ENCODE measurements at regions not wholly inside any gene's neighbourhood (a gene's known extent, or its start where the extent isn't known, plus 50 kb on each side); places are given as distances from the start of the nearest gene placed in this dataset.

GRCh38 chr22:27450448-27450847, 351.1 kb downstream of the MN1 start:
- H3K9ac ChIP-seq (ENCODE audit: low read depth, low read length): no peak overlapping the region
- H3K4me1 ChIP-seq (ENCODE audit: insufficient read depth, low read length): peaks cover 5% of the 10 kb centered on the region; the same call in 1 of the 2 replicates
- no peaks in the 10 kb centered on the region for H3K36me3 ChIP-seq (ENCODE audit: insufficient read depth, low read length)
- no peaks in the 10 kb centered on the region; the same call in 1 of the 2 replicates for H3K9me3 ChIP-seq (ENCODE audit: control insufficient read depth, insufficient read depth, low read length)

GRCh38 chr22:27452245-27452644, 349.3 kb downstream of the MN1 start:
- Histone ChIP-seq H3K36me3 (ENCODE audit: insufficient read depth, low read length) (no peaks in the 10 kb centered on the region), H3K9ac (ENCODE audit: low read depth, low read length) (no peak overlapping the region), H3K4me1 (ENCODE audit: insufficient read depth, low read length) (peaks cover 12% of the 10 kb centered on the region), H3K9me3 (ENCODE audit: control insufficient read depth, insufficient read depth, low read length) (no peaks in the 10 kb centered on the region; the same call in 1 of the 2 replicates)

GRCh38 chr22:27452922-27453321, 348.6 kb downstream of the MN1 start:
- Histone ChIP-seq H3K9ac (ENCODE audit: low read depth, low read length) (no peak overlapping the region), H3K36me3 (ENCODE audit: insufficient read depth, low read length) (no peaks in the 10 kb centered on the region), H3K9me3 (ENCODE audit: control insufficient read depth, insufficient read depth, low read length) (no peaks in the 10 kb centered on the region; the same call in 1 of the 2 replicates), H3K4me1 (ENCODE audit: insufficient read depth, low read length) (peaks cover 14% of the 10 kb centered on the region)

- H3K9ac ChIP-seq (ENCODE audit: low read depth, low read length): no peak overlapping the region
- H3K36me3 ChIP-seq (ENCODE audit: insufficient read depth, low read length): no peaks in the 10 kb centered on the region
- H3K4me1 ChIP-seq (ENCODE audit: insufficient read depth, low read length): peaks cover 14% of the 10 kb centered on the region
- H3K9me3 ChIP-seq (ENCODE audit: control insufficient read depth, insufficient read depth, low read length): no peaks in the 10 kb centered on the region; the same call in 1 of the 2 replicates
Observed at GRCh38 chr22:27453725-27454124, 347.8 kb downstream of the MN1 start.

- Histone ChIP-seq H3K9me3 (ENCODE audit: control insufficient read depth, insufficient read depth, low read length) (no peaks in the 10 kb centered on the region; the same call in 1 of the 2 replicates), H3K4me1 (ENCODE audit: insufficient read depth, low read length) (peaks cover 17% of the 10 kb centered on the region), H3K36me3 (ENCODE audit: insufficient read depth, low read length) (no peaks in the 10 kb centered on the region), H3K9ac (ENCODE audit: low read depth, low read length) (no peak overlapping the region)
Observed at GRCh38 chr22:27454807-27455450, 346.6 kb downstream of the MN1 start.

- no peaks in the 10 kb centered on the region for H3K36me3 ChIP-seq (ENCODE audit: insufficient read depth, low read length)
- H3K4me1 ChIP-seq (ENCODE audit: insufficient read depth, low read length): peaks cover 23% of the 10 kb centered on the region
- H3K9me3 ChIP-seq (ENCODE audit: control insufficient read depth, insufficient read depth, low read length): no peaks in the 10 kb centered on the region
- H3K9ac ChIP-seq (ENCODE audit: low read depth, low read length): no peak overlapping the region
Observed at GRCh38 chr22:27455526-27455925, 346.0 kb downstream of the MN1 start.

GRCh38 chr22:27456696-27457503, 344.7 kb downstream of the MN1 start:
- H3K36me3 ChIP-seq (ENCODE audit: insufficient read depth, low read length): no peaks in the 10 kb centered on the region
- no peaks in the 10 kb centered on the region for H3K9me3 ChIP-seq (ENCODE audit: control insufficient read depth, insufficient read depth, low read length)
- no peak overlapping the region for H3K9ac ChIP-seq (ENCODE audit: low read depth, low read length)
- H3K4me1 ChIP-seq (ENCODE audit: insufficient read depth, low read length): peaks cover 36% of the 10 kb centered on the region

GRCh38 chr22:27459999-27460398, 341.6 kb downstream of the MN1 start:
- 0 out of 2 replicates have a peak, but pooled peaks cover 3% of the 10 kb centered on the region for H3K9me3 ChIP-seq (ENCODE audit: control insufficient read depth, insufficient read depth, low read length)
- H3K4me1 ChIP-seq (ENCODE audit: insufficient read depth, low read length): peaks cover 47% of the 10 kb centered on the region
- H3K9ac ChIP-seq (ENCODE audit: low read depth, low read length): no peak overlapping the region
- no peaks in the 10 kb centered on the region for H3K36me3 ChIP-seq (ENCODE audit: insufficient read depth, low read length)

GRCh38 chr22:27460591-27461347, 340.8 kb downstream of the MN1 start:
- Histone ChIP-seq H3K9me3 (ENCODE audit: control insufficient read depth, insufficient read depth, low read length) (0 out of 2 replicates have a peak, but pooled peaks cover 3% of the 10 kb centered on the region), H3K9ac (ENCODE audit: low read depth, low read length) (no peak overlapping the region), H3K36me3 (ENCODE audit: insufficient read depth, low read length) (no peaks in the 10 kb centered on the region), H3K4me1 (ENCODE audit: insufficient read depth, low read length) (peaks cover 43% of the 10 kb centered on the region)

- H3K36me3 ChIP-seq (ENCODE audit: insufficient read depth, low read length): no peaks in the 10 kb centered on the region
- 0 out of 2 replicates have a peak, but pooled peaks cover 3% of the 10 kb centered on the region for H3K9me3 ChIP-seq (ENCODE audit: control insufficient read depth, insufficient read depth, low read length)
- no peak overlapping the region for H3K9ac ChIP-seq (ENCODE audit: low read depth, low read length)
- H3K4me1 ChIP-seq (ENCODE audit: insufficient read depth, low read length): peaks cover 43% of the 10 kb centered on the region
Observed at GRCh38 chr22:27461470-27461869, 340.1 kb downstream of the MN1 start.

GRCh38 chr22:27462190-27462589, 339.4 kb downstream of the MN1 start:
- Histone ChIP-seq H3K36me3 (ENCODE audit: insufficient read depth, low read length) (no peaks in the 10 kb centered on the region), H3K9ac (ENCODE audit: low read depth, low read length) (no peak overlapping the region), H3K4me1 (ENCODE audit: insufficient read depth, low read length) (peaks cover 37% of the 10 kb centered on the region), H3K9me3 (ENCODE audit: control insufficient read depth, insufficient read depth, low read length) (0 out of 2 replicates have a peak, but pooled peaks cover 3% of the 10 kb centered on the region)

- Histone ChIP-seq H3K36me3 (ENCODE audit: insufficient read depth, low read length) (no peaks in the 10 kb centered on the region), H3K9ac (ENCODE audit: low read depth, low read length) (no peak overlapping the region)
Observed at GRCh38 chr22:27463121-27463660, 338.4 kb downstream of the MN1 start.

GRCh38 chr22:27466229-27466628, 335.3 kb downstream of the MN1 start:
- no peaks in the 10 kb centered on the region for H3K36me3 ChIP-seq (ENCODE audit: insufficient read depth, low read length)
- H3K4me1 ChIP-seq (ENCODE audit: insufficient read depth, low read length): peaks cover 19% of the 10 kb centered on the region

More at GRCh38 chr22:27463121-27463660, 338.4 kb downstream of the MN1 start:
- 0 out of 2 replicates have a peak, but pooled peaks cover 3% of the 10 kb centered on the region for H3K9me3 ChIP-seq (ENCODE audit: control insufficient read depth, insufficient read depth, low read length)
- H3K4me1 ChIP-seq (ENCODE audit: insufficient read depth, low read length): peaks cover 34% of the 10 kb centered on the region

More at GRCh38 chr22:27466229-27466628, 335.3 kb downstream of the MN1 start:
- no peak overlapping the region for H3K9ac ChIP-seq (ENCODE audit: low read depth, low read length)
- H3K9me3 ChIP-seq (ENCODE audit: control insufficient read depth, insufficient read depth, low read length): 0 out of 2 replicates have a peak, but pooled peaks cover 3% of the 10 kb centered on the region
